Transverse colon (tissue), 4 donors: ENCODE measurements at regions not wholly inside any gene's neighbourhood (a gene's known extent, or its start where the extent isn't known, plus 50 kb on each side); places are given as distances from the start of the nearest gene placed in this dataset.
"Not testable (repeated sequence)": the region's sequence is repeated elsewhere in the genome, so short reads cannot be mapped to it uniquely, and the experiment has no call there.

Experiments
- DNase-seq: peaks from one replicate; pipeline ENCODE4 v3.0.0-alpha.2; 2019
- H3K27ac ChIP-seq, 4 donors: fragments of 200-600 bp; sonication (generic); 2 replicates each; pipeline ENCODE4 v1.5.1; 2016 to 2018; ENCODE audit warnings: inconsistent platforms in 4 of 4
- H3K27me3 ChIP-seq: fragments of 200-600 bp; sonication (generic); 2 replicates; pipeline ENCODE4 v1.5.1; 2017; ENCODE audit warnings: inconsistent platforms
- H3K36me3 ChIP-seq, 4 donors: fragments of 200-600 bp; sonication (generic); 2 replicates each; pipeline ENCODE4 v1.5.1; 2017 to 2019; ENCODE audit warnings: inconsistent platforms in 4 of 4
- H3K4me1 ChIP-seq, 4 donors: fragments of 200-600 bp; sonication (generic); 2 replicates each; pipeline ENCODE4 v1.5.1; 2017 to 2020; ENCODE audit warnings: inconsistent platforms in 4 of 4
- H3K4me3 ChIP-seq, 4 donors: fragments of 200-600 bp; sonication (generic); 1 replicate in 1 of 4; 2 replicates in 3 of 4; pipeline versions ENCODE4 v1.5.1 to v1.6.1; 2017 to 2019; ENCODE audit warnings: inconsistent platforms in 4 of 4
- H3K9me3 ChIP-seq, 2 donors: fragments of 200-600 bp; sonication (generic); 2 replicates each; pipeline ENCODE4 v1.5.1; 2017 to 2019; ENCODE audit warnings: inconsistent platforms in 2 of 2
- WGBS, 2 donors: methylation state at CpG; one replicate each; pipeline ENCODE4 v1.1.5; 2018; ENCODE audit warnings: low coverage in 1 of 2; 5-methylcytosine and 5-hydroxymethylcytosine counted together
- in situ Hi-C, 4 donors: fragments of 200-750 bp; cut with MboI; loops; one replicate each; pipeline versions ENCODE4 v1.15.0 to v1.15.1; 2017; ENCODE audit warnings: low sequenced_read_pairs in 3 of 4, low pct_ligation_motif_present in 1 of 4, low pct_unique_long_range_greater_than_20kb in 1 of 4
- intact Hi-C: fragments of 100-400 bp; cut with DNase I; formaldehyde crosslinking; loops from one replicate; pipeline ENCODE4 v1.15.1; 2023; ENCODE audit warnings: low total_unique reads

DNA sequence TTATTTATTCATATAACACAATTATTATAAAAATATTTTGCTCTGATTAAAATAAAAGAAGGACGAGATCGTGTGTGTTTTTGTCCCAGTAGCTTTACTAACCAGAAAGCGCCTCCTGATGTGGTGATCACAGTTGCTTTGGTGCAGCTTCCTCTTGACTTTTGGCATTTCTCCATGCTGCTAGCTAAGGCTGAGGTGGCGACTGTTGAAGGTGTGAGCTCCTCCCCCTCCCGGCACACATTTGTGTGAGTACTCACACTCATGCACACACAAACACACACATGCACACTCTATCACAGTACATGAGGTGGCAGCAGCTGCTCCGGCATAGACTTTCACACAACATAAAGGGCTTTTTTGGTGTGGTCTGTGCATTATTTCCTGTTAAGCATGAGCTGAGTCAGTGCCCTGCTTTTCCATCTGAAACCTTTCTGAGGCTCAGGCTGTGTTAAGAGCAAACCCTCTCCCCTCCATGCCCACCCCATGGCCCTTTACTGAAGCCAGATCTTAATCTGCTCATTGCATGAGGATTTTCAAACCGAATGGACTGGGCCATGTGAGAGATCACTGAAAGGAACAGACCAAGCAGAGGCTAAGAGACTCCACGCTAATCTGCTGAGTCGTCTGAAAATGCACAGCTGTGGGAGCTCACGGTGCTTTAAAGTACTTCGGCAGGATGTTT, 53.3 kb downstream of the FOXD4L1 start:
- H3K27me3 ChIP-seq, H3K27ac ChIP-seq, H3K4me1 ChIP-seq, H3K9me3 ChIP-seq, in situ Hi-C loops, H3K4me3 ChIP-seq, H3K36me3 ChIP-seq, intact Hi-C loops: not testable (repeated sequence)
- WGBS, 2 donors, result 9 to 19% methylated on average over 3 to 7 of the region's 11 CpGs
- peak; percentile 21 for DNase-seq

DNA sequence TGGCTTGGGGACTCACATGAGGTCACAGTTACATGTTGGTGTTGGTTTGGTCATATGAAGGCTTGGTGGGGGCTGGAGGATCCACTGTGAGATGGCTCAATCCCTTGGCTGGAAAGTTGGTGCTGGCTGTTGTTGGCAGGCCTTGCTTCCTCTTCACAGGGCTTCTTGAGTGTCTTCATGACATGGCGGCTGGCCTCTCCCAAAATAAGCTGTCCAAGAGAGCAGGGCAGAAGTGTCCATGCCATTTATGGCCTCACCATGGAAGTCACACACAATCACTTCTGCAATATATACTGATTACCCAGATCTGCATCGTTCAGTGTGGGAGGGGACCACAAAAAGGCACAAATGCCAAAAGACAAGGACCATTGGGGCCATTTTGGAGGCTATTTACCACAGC, 61.4 kb downstream of the FOXD4L1 start:
- H3K9me3 ChIP-seq, H3K27me3 ChIP-seq, H3K36me3 ChIP-seq, intact Hi-C loops, H3K27ac ChIP-seq, H3K4me1 ChIP-seq, in situ Hi-C loops, H3K4me3 ChIP-seq, DNase-seq: not testable (repeated sequence)
- 91% methylated on average over 2 of the region's 2 CpGs; no CpG with 5 or more reads in 1 of the 2 donors for WGBS, 2 donors

DNA sequence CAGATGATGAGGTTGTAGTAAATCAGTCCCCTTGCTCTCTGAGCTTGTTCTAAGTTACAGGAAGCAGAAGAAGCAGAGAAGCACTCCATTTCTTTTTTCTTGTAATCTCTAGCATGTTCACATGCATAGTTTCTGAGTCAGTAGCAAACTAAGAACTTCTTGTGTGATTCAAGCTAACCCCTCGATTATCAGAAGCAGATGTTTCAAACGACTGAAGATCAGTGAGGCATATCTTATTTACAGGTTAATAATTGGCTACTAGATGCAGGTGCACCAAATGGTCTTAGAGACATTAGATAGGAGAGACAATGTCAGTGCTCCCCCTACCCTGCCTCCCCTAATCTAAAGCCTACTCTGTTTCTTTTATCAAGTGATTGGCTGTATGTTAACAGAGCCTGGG, 64.2 kb downstream of the FOXD4L1 start:
- H3K4me3 ChIP-seq, H3K9me3 ChIP-seq, H3K27ac ChIP-seq, in situ Hi-C loops, H3K36me3 ChIP-seq, H3K27me3 ChIP-seq, H3K4me1 ChIP-seq, DNase-seq, intact Hi-C loops: not testable (repeated sequence)
- 20% methylated on average over 2 of the region's 2 CpGs; no CpG with 5 or more reads in 1 of the 2 donors for WGBS, 2 donors

GRCh38 chr2:113566674-113567480, 60.2 kb upstream of the RABL2A start:
- H3K9me3 ChIP-seq, H3K27me3 ChIP-seq, H3K4me3 ChIP-seq, in situ Hi-C loops, H3K36me3 ChIP-seq, H3K27ac ChIP-seq, DNase-seq, intact Hi-C loops, H3K4me1 ChIP-seq: not testable (repeated sequence)
- WGBS, 2 donors, result 20 to 74% methylated on average over 1 to 10 of the region's 12 CpGs

DNA sequence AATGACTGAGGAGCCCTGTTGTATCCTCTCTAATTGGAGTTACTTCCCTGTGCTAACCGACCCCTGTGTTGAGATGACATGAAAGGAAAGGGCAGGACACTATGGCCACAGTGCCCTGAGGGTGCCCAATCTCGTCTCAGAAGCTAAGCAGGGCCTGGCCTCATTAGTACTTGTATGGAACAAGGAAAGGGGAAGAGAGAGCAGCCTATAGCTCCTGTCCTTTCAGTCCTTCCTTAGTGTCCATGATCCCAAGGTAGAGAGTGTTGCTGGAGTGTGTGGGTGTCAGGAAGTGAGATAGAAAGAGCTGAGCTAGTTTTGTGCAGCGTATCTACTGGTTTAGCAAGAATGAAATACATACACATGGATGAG, 59.6 kb upstream of the RABL2A start:
- DNase-seq, H3K9me3 ChIP-seq, in situ Hi-C loops, H3K27ac ChIP-seq, H3K36me3 ChIP-seq, H3K27me3 ChIP-seq, H3K4me3 ChIP-seq, intact Hi-C loops, H3K4me1 ChIP-seq: not testable (repeated sequence)
- WGBS, 2 donors, result 48 to 79% methylated on average over 3 of the region's 3 CpGs

DNA sequence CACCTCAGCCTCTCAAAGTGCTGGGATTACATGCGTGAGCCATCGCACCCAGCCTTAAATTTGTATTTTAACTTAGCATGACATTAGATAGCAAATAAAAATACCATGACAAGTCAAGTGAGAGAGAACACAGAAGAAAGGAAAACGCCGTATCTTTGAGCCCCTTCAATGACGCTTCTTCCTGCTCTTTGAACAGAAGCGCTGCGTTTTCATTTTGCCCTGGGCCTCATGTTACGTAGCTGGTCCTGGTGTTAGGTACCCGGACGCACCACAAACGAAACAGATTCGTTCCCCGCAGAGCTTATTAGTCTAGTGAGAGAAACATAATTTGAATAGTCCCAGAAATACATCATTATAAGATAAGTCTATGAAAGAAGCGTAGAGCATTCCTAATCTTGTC, 58.8 kb upstream of the RABL2A start:
- H3K36me3 ChIP-seq, H3K27ac ChIP-seq, H3K4me1 ChIP-seq, H3K4me3 ChIP-seq, H3K27me3 ChIP-seq, DNase-seq, H3K9me3 ChIP-seq, intact Hi-C loops, in situ Hi-C loops: not testable (repeated sequence)
- WGBS, 2 donors, result 91 to 97% methylated on average over 12 to 13 of the region's 14 CpGs

GRCh38 chr2:113570082-113570481, 57.0 kb upstream of the RABL2A start:
- H3K36me3 ChIP-seq, H3K27ac ChIP-seq, in situ Hi-C loops, H3K4me1 ChIP-seq, H3K9me3 ChIP-seq, intact Hi-C loops, DNase-seq, H3K4me3 ChIP-seq, H3K27me3 ChIP-seq: not testable (repeated sequence)
- WGBS, 2 donors, result 85 to 100% methylated on average over 1 to 2 of the region's 2 CpGs

GRCh38 chr2:113570509-113571009, 56.5 kb upstream of the RABL2A start:
- H3K27ac ChIP-seq, H3K9me3 ChIP-seq, H3K36me3 ChIP-seq, H3K4me3 ChIP-seq, H3K4me1 ChIP-seq, in situ Hi-C loops, DNase-seq, intact Hi-C loops, H3K27me3 ChIP-seq: not testable (repeated sequence)
- WGBS, 2 donors, result 88 to 89% methylated on average over 1 of the region's 3 CpGs

- H3K9me3 ChIP-seq, H3K27ac ChIP-seq, H3K4me1 ChIP-seq, intact Hi-C loops, in situ Hi-C loops, H3K4me3 ChIP-seq, H3K27me3 ChIP-seq, H3K36me3 ChIP-seq, DNase-seq: not testable (repeated sequence)
- WGBS, 2 donors, result 72% methylated on average over 4 of the region's 6 CpGs; no CpG with 5 or more reads in 1 of the 2 donors
Measured at GRCh38 chr2:113571482-113572068, 55.5 kb upstream of the RABL2A start.

- intact Hi-C loops, DNase-seq, H3K36me3 ChIP-seq, H3K4me3 ChIP-seq, H3K9me3 ChIP-seq, H3K4me1 ChIP-seq, in situ Hi-C loops, H3K27ac ChIP-seq, H3K27me3 ChIP-seq: not testable (repeated sequence)
- 85 to 100% methylated on average over 1 to 3 of the region's 4 CpGs for WGBS, 2 donors
Measured at GRCh38 chr2:113575721-113576120, 51.3 kb upstream of the RABL2A start.
